Anterior cingulate cortex (tissue), 58 donors: ENCODE measurements at regions not wholly inside any gene's neighbourhood (a gene's known extent, or its start where the extent isn't known, plus 50 kb on each side); places are given as distances from the start of the nearest gene placed in this dataset.
A peak's percentile ranks its signal among the peaks of the same experiment; 100 is the strongest.

Experiments
- DNase-seq, 58 donors: peaks; one replicate each; lab custom pipeline; 2025; lab: John Stamatoyannopoulos, UW

DNA sequence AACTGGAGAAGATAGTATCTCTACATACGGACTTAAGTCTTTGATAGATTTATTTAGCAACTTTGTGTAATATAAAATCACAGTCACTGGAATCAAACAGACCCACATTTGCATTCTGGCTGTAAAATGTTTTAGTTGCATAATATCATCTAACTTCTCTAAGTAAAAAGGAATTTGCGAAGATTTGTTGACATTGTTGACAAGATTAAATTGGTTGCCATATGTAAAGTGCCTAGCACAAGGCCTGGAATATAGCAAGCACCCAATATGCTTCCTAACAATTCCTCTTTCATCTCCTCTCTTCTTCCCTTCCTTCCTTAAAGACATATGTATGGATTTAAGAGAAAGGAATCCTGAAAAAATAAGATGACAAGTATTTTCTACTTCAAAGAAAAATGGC lies 295.4 kb upstream of the PPFIA2 start:
- no peak for DNase-seq

DNA sequence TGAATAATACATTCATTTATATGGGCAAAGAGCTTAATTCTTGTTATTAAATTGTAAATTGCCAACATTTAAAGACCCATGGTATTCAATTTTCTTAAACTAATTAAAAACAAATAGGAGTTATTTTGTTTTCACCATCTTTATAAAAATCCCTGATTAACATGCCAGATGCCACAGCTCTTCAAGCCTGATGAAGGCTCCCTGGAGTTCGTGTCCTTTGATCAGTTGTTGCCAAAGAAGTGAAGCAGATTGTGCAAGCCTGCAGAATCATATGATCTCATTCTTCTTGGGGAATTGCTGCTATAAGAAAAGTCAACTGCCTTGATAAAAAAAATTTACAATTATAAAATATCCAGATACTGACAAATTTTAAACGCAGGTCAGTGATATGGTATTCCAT lies 288.3 kb upstream of the PPFIA2 start:
- DNase-seq: no peak

DNA sequence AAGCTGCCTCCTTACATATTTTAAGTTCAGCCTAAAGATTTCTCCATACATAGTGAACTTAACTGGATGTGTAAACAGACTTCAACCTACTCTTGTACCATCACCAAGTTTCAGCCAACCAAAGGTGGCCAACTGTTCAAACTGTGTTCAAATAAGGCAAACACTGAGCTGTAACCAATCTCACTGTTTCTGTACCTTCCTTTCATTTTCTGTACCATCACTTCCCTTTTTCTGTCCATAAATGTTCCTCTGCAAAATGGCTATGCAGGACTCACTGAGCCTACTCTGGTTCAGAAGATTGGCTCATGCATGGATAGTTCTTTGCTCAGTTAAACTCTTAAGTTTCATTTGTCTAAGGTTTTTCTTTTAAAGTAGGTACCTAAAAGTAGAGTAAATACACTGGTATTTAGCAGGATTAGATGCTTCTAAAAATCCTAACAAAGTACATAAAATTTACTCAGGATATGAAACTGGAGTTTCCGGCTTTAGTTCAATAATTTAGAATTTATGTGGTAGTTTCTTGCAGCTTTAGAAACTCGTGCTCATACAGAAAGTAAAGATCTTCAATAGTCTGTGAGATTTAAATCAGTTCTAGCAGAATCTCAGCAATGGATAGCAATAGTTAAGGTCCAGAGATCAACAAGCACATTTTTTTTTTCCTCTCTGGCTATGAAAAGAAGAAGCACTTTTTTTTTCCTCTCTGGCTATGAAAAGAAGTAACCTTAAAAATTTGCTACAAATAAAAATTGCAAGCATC lies 282.0 kb upstream of the PPFIA2 start:
- DNase-seq: peak in 1 of 58 donors; percentile 14

DNA sequence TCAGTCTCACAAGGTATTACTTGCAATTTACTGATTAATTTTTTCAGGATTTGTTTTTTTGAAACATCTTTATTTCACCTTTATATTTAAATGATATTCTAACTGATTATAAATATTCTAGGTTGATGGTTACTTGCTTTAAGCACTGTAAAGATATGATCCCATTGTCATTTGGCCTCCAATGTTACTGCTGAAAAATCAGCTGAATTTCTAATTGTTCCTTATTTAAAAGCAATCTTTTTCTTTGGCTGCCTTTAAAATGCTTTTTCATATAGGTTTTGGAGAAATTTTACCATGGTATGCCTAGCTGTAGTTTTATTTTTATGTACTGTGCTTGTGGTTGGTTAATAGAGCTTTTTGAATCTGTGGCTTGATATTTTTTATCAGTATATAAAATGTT lies 275.6 kb upstream of the PPFIA2 start:
- DNase-seq: no peak

DNA sequence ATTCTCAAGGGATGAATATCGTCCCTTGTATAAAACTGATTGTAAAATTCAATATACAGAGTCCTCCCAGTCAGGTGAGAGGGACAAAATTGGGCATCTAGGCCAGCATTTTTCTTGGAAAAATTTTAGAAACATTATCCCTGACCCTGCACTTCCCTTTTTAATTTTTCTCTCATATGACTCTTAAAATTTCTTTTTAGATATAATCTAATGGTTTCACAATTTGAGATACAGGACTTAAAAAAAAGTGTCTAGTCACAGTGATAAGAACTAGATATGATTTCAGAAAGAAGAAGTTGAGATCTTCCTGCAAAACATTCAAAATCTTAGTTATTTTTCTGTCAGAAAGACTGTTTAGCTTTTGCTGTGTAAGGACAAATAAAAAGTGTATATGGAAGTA lies 270.8 kb upstream of the PPFIA2 start:
- DNase-seq: no peak

DNA sequence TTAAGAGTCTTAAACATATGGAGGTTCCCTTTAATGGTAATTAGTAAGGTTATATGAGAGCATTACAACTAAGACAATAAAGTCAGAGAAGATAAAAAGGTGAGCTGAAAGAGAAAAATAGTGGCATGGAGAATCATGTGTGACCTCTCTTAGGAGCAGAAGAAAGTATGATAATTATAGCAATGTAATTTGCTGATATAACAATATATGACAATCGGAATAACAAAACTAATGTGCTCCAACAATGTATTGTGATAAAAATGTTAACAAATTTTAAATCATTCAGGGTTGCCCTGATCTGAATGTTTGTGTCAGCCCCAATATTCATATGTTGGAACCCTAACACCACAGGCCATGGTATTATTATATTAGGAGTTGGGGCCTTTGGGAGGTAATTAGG lies 269.6 kb upstream of the PPFIA2 start:
- no peak for DNase-seq

DNA sequence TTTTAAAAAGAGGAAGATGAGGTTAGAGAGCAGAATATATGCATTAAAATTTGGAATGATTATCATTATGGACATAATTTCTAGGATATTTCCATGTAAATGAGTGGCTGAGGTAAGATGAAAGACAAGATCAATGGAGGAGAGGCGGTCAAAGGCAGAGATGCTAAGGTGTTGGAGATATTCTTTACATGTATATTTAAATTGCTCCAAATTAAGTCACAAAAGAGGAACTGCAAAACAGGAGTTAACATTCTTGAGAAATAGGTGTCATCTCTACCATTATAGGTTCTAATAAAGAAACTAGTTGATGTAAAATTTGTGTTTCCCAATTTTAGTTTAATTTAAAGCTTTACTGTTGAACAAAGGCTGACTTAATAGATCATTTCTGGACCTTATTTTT lies 268.5 kb upstream of the PPFIA2 start:
- no peak for DNase-seq

DNA sequence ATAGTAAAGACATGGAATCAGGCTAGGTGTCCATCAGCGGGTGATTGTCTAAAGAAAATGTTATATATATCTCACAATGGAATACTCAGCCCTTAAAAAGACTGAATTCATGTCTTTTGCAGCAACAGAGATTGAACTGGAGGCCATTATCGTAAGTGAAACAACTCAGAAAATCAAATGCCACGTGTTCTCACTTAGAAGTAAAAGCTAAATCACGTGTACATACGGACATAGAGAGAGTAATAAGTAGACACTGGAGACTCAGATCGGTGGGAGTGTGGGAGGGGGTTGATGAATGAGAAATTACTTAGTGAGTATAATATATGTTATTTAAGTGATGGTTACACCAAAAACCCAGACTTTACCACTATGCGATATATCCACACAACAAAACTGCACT lies 266.3 kb upstream of the PPFIA2 start:
- DNase-seq: no peak

DNA sequence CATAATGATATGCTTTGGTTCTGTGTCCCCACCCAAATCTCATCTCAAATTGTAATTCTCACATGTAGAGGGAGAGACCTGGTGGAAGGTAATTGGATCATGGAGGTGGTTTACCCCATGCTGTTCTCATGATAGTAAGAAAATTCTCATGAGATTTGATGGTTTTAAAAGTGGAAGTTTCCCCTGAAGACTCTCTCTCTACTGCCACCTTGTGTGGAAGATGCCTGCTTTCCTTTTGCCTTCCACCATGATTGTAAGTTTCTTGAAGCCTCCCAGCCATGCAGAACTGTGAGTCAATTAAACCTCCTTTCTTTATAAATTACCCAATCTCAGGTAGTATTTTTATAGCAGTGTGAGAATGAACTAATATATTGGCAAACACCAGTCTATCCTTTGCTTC lies 260.4 kb upstream of the PPFIA2 start:
- no peak for DNase-seq

DNA sequence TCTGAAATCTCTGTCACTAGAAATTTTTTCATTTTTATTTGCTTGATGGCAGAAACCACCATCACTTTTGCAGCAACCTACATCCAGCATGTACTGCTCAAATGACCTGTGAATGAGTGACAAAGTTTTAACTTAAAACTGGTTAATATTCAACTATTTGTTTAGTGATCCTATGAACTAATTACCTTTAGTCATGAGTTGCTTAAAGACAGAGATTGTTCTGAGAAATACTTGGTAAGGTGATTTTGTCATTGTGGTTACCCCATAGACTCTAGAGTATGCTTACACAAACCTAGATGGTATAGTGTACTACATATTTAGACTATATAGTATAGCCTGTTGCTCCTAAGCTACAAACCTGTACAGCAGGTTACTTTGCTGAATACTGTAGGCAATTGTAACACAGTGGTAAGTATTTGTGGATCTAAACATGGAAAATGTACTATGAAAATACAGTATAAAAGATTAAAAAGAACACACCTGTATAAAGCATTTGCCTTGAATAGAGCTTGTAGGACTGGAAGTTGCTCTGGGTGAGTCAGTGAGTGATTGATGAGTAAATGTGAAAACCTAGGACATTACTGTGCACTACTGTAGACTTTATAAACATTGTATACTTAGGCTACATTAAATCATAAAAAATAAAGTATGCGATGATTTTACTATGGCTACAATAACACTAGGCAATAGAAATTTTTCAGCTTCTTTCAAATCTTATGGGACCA lies 256.6 kb upstream of the PPFIA2 start:
- no peak for DNase-seq

DNA sequence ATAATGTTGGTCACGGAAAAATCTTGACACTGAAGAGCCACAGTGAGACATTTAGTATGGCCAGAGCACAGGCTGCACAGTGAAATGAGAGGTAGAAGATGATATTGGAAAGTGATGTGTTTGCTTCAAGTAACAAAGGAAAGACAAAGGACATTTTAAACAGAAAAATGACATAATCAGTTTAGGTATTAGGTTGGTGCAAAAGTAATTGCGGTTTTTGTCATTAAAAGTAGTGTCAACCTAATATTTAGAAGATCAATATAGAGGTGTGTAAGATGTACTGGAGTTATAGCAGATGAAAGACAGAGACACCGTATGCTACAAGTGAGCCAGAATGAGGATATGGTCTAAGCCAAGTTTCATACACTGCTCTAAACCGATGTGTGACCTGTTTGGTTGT lies 253.0 kb upstream of the PPFIA2 start:
- DNase-seq: no peak

DNA sequence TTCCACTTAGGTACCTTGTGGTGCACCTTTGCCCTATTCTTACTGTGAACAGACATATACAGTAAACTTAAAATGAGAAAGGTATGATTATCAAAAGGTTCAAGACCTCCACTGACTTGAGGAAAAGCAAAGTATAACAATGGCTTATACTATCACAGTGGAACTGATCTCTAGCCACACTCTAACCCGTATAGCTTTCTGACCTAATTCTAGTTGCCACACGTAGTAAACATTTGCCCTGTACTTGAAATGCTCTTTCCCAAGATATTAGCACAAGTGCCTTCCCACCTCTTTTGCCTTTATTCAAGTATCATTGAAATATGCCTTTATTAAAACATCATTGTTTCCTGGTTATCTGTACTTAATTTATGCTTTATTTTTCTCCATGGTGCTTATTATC lies 250.4 kb upstream of the PPFIA2 start:
- DNase-seq: no peak

DNA sequence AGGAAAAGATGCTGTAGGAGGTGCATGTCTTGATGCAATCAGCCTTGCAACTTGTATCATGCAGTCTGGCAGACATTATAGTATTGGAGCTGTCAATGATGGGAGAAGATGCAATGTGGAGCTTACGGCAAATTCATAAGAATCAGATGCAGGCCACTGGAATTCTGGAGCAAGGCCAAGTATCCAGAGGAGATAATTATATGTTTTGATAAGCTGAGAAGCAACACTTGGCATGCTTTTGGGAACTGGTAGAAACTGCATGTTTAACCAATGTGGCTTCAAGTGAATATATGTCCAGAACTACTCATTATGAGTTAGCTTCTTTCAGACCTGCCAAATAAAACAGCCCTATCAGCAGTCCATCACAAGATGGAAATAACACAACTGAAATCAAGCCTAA lies 249.1 kb upstream of the PPFIA2 start:
- no peak for DNase-seq

DNA sequence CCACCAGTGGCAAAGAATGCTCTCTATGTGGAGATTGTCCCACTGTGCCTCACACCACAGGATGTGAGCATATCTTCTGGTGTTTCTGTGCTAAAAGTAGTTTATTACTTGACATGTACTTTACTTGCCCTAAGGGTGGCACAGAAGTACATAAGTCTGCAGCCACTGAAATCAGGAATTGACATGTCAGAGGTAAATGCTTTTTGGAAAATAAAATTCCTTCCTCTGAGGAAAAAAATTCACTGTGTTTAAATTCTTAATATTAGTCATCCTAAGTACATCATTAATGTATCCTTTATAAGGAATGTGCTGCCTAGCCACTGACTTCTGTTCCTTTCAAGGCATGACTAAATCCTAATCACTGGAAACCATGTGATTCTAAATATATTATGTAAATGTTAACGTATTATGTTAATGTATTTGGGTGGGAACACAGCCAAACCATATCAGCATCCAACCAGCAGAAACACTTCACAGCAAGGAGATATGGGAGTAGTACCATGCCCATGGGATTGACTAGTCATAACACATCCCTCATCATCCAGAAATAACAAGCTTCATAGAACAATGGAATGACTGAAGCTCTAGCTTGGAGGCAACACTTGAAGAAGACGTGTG lies 239.7 kb upstream of the PPFIA2 start:
- DNase-seq: no peak

DNA sequence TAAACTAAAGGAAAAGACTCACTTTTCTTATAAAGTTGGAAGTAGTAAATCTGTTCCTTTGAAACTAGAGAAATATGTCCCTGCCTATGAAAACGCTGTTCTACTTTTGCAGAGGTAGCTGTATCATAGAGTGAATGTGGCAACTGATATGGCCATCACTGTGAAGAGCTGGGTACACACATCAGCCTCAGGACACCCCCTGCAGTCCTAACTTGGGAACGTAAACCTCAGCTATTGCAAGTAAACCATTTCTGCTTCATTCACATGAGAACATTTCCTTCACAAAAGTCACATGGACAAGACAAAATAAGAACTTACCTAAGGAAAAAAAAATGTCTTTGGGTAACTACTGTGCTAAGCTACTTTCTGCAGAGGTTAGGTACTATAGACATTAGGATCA lies 233.3 kb upstream of the PPFIA2 start:
- DNase-seq: peak in 3 of 58 donors; percentile 0 to 8 (median 1)

DNA sequence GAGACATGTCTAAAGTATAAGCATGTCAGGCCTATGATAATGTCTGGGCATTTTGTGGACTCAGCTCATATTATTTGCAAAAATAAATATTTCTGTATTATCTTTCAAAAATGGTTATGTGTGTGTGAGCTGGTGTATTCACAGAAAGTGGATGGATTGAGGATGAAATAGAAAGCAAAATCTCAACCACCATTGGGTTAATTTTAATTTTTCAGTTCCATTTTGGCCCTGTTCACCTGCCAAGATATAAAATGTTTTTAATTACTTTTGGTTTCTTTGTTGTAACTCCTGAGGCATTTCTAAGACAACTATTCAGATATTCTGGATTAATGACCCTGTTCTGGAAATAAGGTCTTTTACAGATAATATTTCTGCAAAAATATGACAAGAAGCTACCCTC lies 232.7 kb upstream of the PPFIA2 start:
- no peak for DNase-seq

DNA sequence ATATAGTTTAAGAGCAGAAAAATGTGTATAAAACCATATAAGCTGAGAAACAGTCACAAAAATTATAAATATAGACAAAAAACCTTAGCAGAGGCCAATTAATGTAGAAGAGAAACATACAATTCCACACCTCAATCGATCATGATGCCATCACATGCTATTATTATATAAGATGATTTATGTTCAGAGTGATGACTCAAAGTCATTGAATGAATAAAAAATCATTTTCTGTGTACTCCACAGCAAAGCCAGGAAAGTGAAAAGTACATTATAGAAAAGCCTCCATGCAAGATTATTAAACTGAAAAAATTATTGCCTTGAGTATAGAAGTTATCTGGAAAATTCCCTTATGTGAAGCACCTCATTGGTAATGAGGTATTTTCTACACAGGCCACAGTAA lies 229.2 kb upstream of the PPFIA2 start:
- DNase-seq: no peak

DNA sequence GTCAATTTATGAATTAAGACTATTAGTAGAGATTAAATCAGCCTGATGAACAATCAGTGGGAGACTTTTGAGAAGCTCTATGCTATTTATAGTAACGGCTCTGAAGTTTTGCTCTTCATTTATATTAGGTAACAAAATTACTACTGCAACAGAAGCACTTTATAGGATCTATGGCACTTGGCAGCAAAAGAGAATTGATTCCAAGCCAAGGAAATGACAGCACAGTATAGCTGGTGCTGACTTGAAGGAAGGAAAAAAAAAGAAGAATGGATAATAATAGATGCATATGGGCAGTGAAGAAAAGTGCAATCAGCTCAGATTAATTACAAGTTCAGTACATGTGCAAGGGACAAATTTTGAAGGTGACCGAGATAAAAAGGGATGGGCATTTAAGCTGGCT lies 228.2 kb upstream of the PPFIA2 start:
- DNase-seq: no peak

DNA sequence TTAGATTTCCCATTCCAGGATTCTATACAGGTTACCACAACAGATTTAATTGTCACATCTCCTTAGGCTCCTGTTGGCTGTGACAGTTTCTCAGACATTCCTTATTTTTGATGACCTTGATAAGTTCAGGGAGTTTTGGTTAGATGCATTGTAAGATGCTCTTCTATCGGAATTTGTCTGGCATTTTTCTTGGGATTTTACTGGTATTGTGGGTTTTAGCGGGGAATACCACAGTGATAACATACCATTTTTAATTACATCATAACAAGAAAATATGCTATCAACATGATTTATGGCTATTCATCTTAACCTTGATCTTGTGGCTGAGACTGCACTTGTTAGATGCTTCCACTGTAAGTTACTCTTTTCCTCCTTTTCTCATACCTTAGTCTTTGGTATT lies 217.5 kb upstream of the PPFIA2 start:
- DNase-seq: no peak

DNA sequence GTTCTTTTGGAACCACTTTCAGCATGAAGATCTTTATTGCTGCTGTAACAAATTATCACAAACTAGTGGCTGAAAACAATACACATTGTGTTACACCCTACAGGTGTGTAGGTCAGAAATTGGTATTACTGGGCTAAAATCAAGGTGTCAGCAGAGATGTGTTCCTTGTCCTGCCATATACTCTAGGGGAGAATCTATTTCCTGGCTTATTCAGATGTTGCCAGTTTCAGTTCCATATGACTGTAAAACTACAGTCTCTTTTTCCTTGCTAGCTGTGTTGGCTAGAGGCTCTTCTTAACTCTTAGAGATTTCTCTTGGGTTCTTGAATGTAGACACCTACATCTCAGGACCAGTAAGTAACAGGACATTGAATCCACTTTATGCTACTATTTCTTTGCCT lies 215.6 kb upstream of the PPFIA2 start:
- no peak for DNase-seq

DNA sequence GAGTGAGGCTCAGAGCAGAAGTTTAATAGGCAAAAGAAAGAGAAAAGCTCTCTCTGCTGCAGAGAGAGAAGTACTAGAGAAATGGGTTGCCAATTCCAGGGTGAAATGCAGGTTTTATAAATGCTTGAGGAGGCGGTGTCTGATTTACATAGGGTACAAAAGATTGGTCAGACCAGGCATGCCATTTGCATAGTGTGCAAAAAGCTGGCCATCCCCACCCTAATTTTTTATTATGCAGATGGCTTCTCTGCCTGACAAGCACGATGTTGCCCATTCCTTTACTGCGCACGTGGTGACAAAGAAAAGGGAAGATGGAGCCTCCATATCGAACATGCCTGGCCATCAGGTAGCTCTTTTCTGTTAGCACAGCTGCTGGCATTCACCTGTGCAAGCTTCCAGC lies 209.3 kb upstream of the PPFIA2 start:
- no peak for DNase-seq

DNA sequence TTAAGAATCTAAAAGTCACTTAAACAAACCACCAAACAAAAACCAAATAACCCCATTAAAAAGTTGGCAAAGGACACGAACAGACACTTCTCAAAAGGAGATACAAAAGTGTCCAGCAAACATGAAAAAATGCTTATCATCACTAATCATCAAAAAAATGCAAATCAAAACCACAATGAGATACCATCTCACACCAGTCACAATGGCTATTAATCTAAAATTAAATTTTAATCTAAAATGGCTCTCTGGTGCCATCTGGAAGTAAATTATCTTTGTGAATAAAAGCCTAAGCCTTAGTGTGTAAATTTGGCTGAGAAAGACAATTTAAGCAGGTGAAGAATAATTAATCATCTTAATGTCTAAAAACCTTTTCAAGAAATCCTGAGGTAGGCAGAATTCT lies 204.5 kb upstream of the PPFIA2 start:
- no peak for DNase-seq
